Urinary bladder (tissue), 3 donors: ENCODE measurements at regions not wholly inside any gene's neighbourhood (a gene's known extent, or its start where the extent isn't known, plus 50 kb on each side); places are given as distances from the start of the nearest gene placed in this dataset.

Source experiments
- DNase-seq: peaks from one replicate; pipeline ENCODE4 v3.0.0-alpha.2; 2015; ENCODE audit errors: extremely low spot score
- H3K27ac ChIP-seq: one replicate; pipeline ENCODE4 v1.5.1; 2013; ENCODE audit warnings: low read depth, mild to moderate bottlenecking, moderate library complexity
- H3K36me3 ChIP-seq: one replicate; pipeline ENCODE4 v1.6.1; 2013; ENCODE audit warnings: mild to moderate bottlenecking, moderate library complexity; ENCODE audit not compliant: insufficient read depth
- H3K4me1 ChIP-seq: one replicate; pipeline ENCODE4 v1.6.1; 2013; ENCODE audit warnings: mild to moderate bottlenecking, moderate library complexity; ENCODE audit not compliant: insufficient read depth
- H3K4me3 ChIP-seq: one replicate; pipeline ENCODE4 v1.5.1; 2013; ENCODE audit warnings: low read depth, low read length
- WGBS: extraction: QIAGEN DNeasy Blood & Tissue Kit; methylation state at CpG from one replicate; pipeline ENCODE4 v1.1.7; 2013; 5-methylcytosine and 5-hydroxymethylcytosine counted together
- donor health status: healthy with polysubstance abuse.
- donor health status: healthy.

GRCh38 chr5:38165435-38165834, 92.9 kb upstream of the EGFLAM start:
- H3K4me1 ChIP-seq, result no peaks in the 10 kb centered on the region
- DNase-seq, result no peak
- 92% methylated on average over 12 of the region's 12 CpGs for WGBS
- no peak overlapping the region for H3K4me3 ChIP-seq
- H3K27ac ChIP-seq, result no peak overlapping the region
- no peaks in the 10 kb centered on the region for H3K36me3 ChIP-seq

DNA sequence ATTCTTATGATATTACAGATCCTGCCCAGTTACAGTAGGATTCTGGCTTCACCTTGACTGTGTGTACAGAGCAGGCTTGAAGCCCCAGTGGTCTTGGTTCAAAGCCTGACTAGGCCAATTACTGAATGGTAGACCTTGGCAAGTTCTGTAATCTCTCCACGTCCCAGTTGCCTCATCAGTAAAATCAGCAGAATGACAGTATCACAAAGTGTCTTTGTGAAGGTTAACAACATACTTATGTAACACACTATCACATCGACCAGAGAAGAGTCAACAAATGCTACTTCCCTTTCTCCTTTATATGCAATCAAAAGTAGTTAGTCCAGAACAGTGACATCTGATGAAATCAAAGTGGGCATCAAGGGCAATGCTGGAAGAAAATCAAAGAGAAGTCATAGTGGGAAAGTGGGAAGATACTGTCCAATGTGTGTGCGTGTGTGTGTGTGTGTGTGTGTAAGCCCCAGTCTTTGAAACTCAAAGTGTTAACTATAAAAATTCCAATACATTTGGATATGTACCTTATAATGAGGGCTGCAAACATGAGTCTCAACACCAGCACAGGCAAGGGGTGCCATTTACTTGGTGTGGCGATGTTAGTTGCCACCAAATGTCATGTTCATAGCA, 93.5 kb upstream of the EGFLAM start:
- 61% methylated on average over 4 of the region's 4 CpGs for WGBS
- Histone ChIP-seq H3K36me3 (no peaks in the 10 kb centered on the region), H3K4me1 (no peaks in the 10 kb centered on the region), H3K27ac (no peak overlapping the region), H3K4me3 (no peak overlapping the region)
- DNase-seq, result no peak

- no peaks in the 10 kb centered on the region for H3K36me3 ChIP-seq
- no peak overlapping the region for H3K27ac ChIP-seq
- no peak overlapping the region for H3K4me3 ChIP-seq
- 76% methylated on average over 4 of the region's 4 CpGs for WGBS
- no peak for DNase-seq
- H3K4me1 ChIP-seq, result no peaks in the 10 kb centered on the region
Observed at GRCh38 chr5:38163636-38164237, 94.6 kb upstream of the EGFLAM start.

DNA sequence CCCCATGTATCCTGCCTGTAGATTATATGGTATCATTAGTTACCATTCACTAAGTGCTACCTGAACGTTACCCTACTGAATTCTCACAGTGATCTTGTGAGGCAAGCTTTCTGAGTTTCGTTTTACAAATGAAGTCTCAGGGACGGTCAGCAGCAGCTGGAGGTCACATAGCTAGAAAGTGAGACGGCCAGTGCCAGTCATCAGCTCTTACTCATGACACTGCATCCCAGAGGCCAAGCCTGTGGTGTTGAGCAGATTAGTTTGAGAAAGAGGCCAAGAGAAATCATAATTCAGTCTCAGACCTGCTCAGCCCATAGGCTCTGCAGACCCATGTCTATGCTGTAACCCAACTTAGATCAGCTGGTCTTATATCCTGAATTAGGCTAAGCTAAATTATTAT, 95.7 kb upstream of the EGFLAM start:
- DNase-seq, result no peak
- Histone ChIP-seq H3K4me3 (no peak overlapping the region), H3K36me3 (no peaks in the 10 kb centered on the region), H3K27ac (no peak overlapping the region), H3K4me1 (no peaks in the 10 kb centered on the region)
- 89% methylated on average over 4 of the region's 4 CpGs for WGBS

- Histone ChIP-seq H3K36me3 (no peaks in the 10 kb centered on the region), H3K27ac (no peak overlapping the region)
- WGBS, result 60% methylated on average over 2 of the region's 2 CpGs
Observed at GRCh38 chr5:38157024-38157423, 101.3 kb upstream of the EGFLAM start.

DNA sequence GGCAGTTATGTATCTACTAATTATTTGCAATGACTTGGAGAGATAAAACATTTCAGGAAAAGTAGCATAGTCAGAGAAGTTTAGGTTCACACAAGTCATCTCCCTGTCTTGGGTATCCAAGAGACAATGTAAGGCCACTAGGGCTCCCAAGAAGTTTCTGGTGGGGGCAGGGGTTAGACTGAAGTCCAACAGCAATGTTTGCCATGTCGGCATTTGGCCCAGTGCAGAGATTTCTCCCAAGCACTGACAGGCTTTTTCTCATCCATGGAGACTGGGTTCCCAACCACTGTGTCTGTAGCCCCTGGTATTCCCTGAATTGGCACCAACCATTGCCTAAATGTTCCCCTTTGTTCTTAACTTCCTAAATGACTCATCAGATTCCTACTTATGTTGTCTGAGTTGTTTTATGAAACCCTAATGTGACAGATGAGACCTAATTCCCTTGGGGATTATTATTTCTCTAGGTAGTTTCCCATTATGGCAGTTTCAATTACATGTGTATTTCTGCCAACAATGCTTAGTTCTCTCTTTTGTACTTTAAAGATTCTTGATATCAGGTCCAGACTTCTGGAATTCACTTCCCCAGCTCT, 103.6 kb upstream of the EGFLAM start:
- 85% methylated on average over 1 of the region's 1 CpG for WGBS
- Histone ChIP-seq H3K27ac (no peak overlapping the region), H3K36me3 (no peaks in the 10 kb centered on the region), H3K4me1 (no peaks in the 10 kb centered on the region), H3K4me3 (no peak overlapping the region)
- no peak for DNase-seq

More at GRCh38 chr5:38157024-38157423, 101.3 kb upstream of the EGFLAM start:
- no peak overlapping the region for H3K4me3 ChIP-seq
- H3K4me1 ChIP-seq, result no peaks in the 10 kb centered on the region
- no peak for DNase-seq

- no peaks in the 10 kb centered on the region for H3K36me3 ChIP-seq
- no peak overlapping the region for H3K27ac ChIP-seq
- no peaks in the 10 kb centered on the region for H3K4me1 ChIP-seq
- no peak overlapping the region for H3K4me3 ChIP-seq
- no peak for DNase-seq
- WGBS, result 73% methylated on average over 2 of the region's 2 CpGs
Observed at GRCh38 chr5:38151878-38152277, 106.5 kb upstream of the EGFLAM start.

GRCh38 chr5:38149815-38150195, 108.6 kb upstream of the EGFLAM start:
- no peaks in the 10 kb centered on the region for H3K36me3 ChIP-seq
- no peak overlapping the region for H3K27ac ChIP-seq
- no peaks in the 10 kb centered on the region for H3K4me1 ChIP-seq
- DNase-seq, result no peak
- no peak overlapping the region for H3K4me3 ChIP-seq

- H3K4me1 ChIP-seq, result no peaks in the 10 kb centered on the region
- no peak for DNase-seq
- WGBS, result 84% methylated on average over 10 of the region's 10 CpGs
- H3K36me3 ChIP-seq, result no peaks in the 10 kb centered on the region
- H3K4me3 ChIP-seq, result no peak overlapping the region
- no peak overlapping the region for H3K27ac ChIP-seq
Observed at GRCh38 chr5:38148021-38148625, 110.2 kb upstream of the EGFLAM start.

GRCh38 chr5:38143384-38143783, 115.0 kb upstream of the EGFLAM start:
- Histone ChIP-seq H3K4me3 (no peak overlapping the region), H3K4me1 (no peaks in the 10 kb centered on the region), H3K36me3 (no peaks in the 10 kb centered on the region), H3K27ac (no peak overlapping the region)
- 79% methylated on average over 3 of the region's 3 CpGs for WGBS
- DNase-seq, result no peak

GRCh38 chr5:38141665-38142064, 116.7 kb upstream of the EGFLAM start:
- no peak overlapping the region for H3K4me3 ChIP-seq
- 99% methylated on average over 1 of the region's 1 CpG for WGBS
- DNase-seq, result no peak
- no peak overlapping the region for H3K27ac ChIP-seq
- no peaks in the 10 kb centered on the region for H3K36me3 ChIP-seq
- H3K4me1 ChIP-seq, result no peaks in the 10 kb centered on the region

DNA sequence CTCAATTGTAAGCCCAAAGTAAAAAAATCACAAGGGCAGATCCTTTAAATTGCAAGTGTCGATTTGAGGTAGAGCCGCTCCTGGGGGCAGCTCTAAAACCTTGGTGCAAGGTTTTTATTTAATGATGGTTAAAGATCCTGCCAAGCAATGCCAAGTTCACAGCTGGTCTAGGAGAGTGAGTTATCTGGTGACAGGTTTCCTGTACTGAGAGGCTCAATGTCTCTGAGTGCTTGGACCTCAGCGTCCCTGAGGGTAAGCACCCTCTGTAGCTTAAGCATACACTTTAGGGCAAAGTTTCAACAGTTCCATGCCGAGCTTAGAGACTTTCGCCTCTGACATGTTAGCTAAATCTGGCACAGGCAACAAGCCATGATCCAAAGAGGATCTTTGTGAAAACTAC, 119.8 kb upstream of the EGFLAM start:
- no peak for DNase-seq
- Histone ChIP-seq H3K27ac (no peak overlapping the region), H3K4me3 (no peak overlapping the region), H3K4me1 (no peaks in the 10 kb centered on the region), H3K36me3 (no peaks in the 10 kb centered on the region)
- WGBS, result 62% methylated on average over 5 of the region's 5 CpGs

DNA sequence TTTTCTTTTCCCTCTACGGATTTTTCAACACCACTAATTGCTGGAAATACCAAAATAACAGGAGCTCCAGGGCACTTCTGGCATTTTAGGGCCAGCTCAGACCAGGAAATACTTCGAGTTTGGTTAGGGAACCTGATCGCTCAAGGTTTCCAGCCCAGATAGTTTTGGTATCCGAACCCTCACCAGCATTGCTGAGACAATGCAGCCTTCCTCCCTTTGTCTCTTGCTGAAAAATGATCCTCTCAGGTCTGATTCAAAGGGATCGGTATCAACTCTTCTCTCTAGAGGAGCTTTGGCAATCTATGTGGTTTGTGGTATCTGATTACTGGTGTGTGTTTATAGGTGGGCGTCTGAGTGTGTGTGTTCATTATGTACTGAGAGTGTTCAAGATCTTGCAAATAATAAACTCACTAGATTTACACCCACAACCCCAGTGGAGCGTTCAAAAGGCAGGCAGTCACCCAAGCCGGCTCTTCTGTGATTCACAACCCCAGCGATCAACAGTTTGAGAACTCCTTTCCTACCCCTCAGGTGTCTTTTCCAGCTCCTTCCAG, 122.8 kb upstream of the EGFLAM start:
- no peak for DNase-seq
- H3K4me3 ChIP-seq, result no peak overlapping the region
- H3K36me3 ChIP-seq, result no peaks in the 10 kb centered on the region
- H3K4me1 ChIP-seq, result no peaks in the 10 kb centered on the region
- H3K27ac ChIP-seq, result no peak overlapping the region
- 86% methylated on average over 9 of the region's 9 CpGs for WGBS

DNA sequence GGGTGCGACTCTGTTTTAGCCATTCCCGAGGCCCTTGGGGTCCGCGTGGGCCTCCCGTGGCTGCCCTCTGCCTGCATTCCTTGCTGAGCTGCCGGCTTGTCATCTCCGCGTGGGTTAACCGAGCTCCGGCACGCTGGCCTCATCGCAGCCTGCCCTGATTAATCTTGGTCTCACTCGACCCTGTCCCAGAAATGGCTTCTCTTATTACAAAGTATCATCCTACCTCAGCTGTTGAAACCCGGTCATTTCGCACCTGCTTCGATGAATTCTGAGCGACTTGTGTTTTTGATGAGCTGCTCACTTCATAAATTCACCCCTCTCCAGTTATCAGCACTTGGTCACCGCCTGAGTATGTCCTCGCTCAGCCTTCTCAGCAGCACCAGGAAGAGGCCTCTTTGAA, 123.5 kb upstream of the EGFLAM start:
- H3K4me1 ChIP-seq, result no peaks in the 10 kb centered on the region
- no peak overlapping the region for H3K27ac ChIP-seq
- no peak for DNase-seq
- H3K4me3 ChIP-seq, result no peak overlapping the region
- WGBS, result 83% methylated on average over 19 of the region's 19 CpGs
- H3K36me3 ChIP-seq, result no peaks in the 10 kb centered on the region
